GM12891 (cell line): ENCODE measurements at regions not wholly inside any gene's neighbourhood (a gene's known extent, or its start where the extent isn't known, plus 50 kb on each side); places are given as distances from the start of the nearest gene placed in this dataset.

Source experiments
- PAX5 ChIP-seq: IDR thresholded peaks from 2 replicates; pipeline ENCODE4 v1.6.1; 2011; ENCODE audit warnings: low read length, moderate library complexity, mild to moderate bottlenecking; ENCODE audit not compliant: insufficient read depth, severe bottlenecking
- POLR2A ChIP-seq: IDR thresholded peaks from 2 replicates; pipeline ENCODE4 v1.6.1; 2011; ENCODE audit warnings: low read depth, low read length, control low read depth
- POLR2AphosphoS5 ChIP-seq: IDR thresholded peaks from 2 replicates; pipeline ENCODE4 v1.6.1; 2011; ENCODE audit warnings: low read depth, low read length, control low read depth
- POU2F2 ChIP-seq: IDR thresholded peaks from 2 replicates; pipeline ENCODE4 v1.6.1; 2011; ENCODE audit warnings: low read depth, mild to moderate bottlenecking, control low read depth, low read length, moderate library complexity
- SPI1 ChIP-seq: IDR thresholded peaks from 2 replicates; pipeline ENCODE4 v1.6.1; 2011; ENCODE audit warnings: low read depth, low read length, control low read depth
- TAF1 ChIP-seq: IDR thresholded peaks from 2 replicates; pipeline ENCODE4 v1.6.1; 2011; ENCODE audit warnings: low read depth, low read length, control low read depth

- TF ChIP-seq PAX5, result no peak
- no peak for TF ChIP-seq POLR2A
- no peak for TF ChIP-seq POLR2AphosphoS5
- TF ChIP-seq TAF1, result no peak
- no peak for TF ChIP-seq POU2F2
- no peak for TF ChIP-seq SPI1
These were observed 343.2 kb upstream of the VRK2 start for GRCh38 chr2:57703407-57703806.
